PC-9 (cell line): ENCODE measurements at regions not wholly inside any gene's neighbourhood (a gene's known extent, or its start where the extent isn't known, plus 50 kb on each side); places are given as distances from the start of the nearest gene placed in this dataset.

ENCODE experiments used
- BruUV-seq: library from RNA; stranded (reverse); fragments of 400-500 nt; replicated peaks from 2 replicates; lab custom pipeline; 2021; lab: Mats Ljungman, UMichigan
- CTCF ChIA-PET: fragments of 300-600 bp; sonication (Branson Sonifier 250); formaldehyde crosslinking; loops from one replicate; lab custom pipeline; 2022; ENCODE audit warnings: antibody characterized with exemption; lab: Charles Lee
- POLR2A ChIA-PET: fragments of 300-600 bp; sonication (Branson Sonifier 250); formaldehyde crosslinking; loops from one replicate; lab custom pipeline; 2022; ENCODE audit warnings: antibody characterized with exemption; ENCODE audit not compliant: unreplicated experiment; lab: Charles Lee
- DNase-seq, 2 experiments: peaks; one replicate each; pipeline versions ENCODE4 v3.0.0 to v3.0.0-alpha.2; 2015 to 2022; ENCODE audit warnings: mixed read lengths in 1 of 2
- H2AFZ ChIP-seq: fragments of 200-600 bp; sonication (generic); 2 replicates; pipeline ENCODE4 v1.8.1; 2017; ENCODE audit warnings: antibody characterized with exemption
- H3F3A ChIP-seq: fragments of 200-600 bp; sonication (generic); 2 replicates; pipeline ENCODE4 v1.8.1; 2017; ENCODE audit warnings: antibody characterized with exemption, mild to moderate bottlenecking, low read depth; ENCODE audit not compliant: insufficient read depth
- H3K27ac ChIP-seq: fragments of 200-600 bp; sonication (generic); 2 replicates; pipeline ENCODE4 v1.6.1; 2016; ENCODE audit warnings: mixed run types
- H3K27me3 ChIP-seq: fragments of 200-600 bp; sonication (generic); 2 replicates; pipeline ENCODE4 v1.6.1; 2016; ENCODE audit warnings: low read depth, mixed run types; ENCODE audit not compliant: insufficient read depth
- H3K36me3 ChIP-seq: fragments of 200-600 bp; sonication (generic); 2 replicates; pipeline ENCODE4 v1.6.1; 2016; ENCODE audit warnings: low read depth, mixed run types
- H3K4me1 ChIP-seq: fragments of 200-600 bp; sonication (generic); replicated peaks from 2 replicates; pipeline ENCODE4 v1.6.1; 2016; ENCODE audit warnings: mixed run types; ENCODE audit not compliant: insufficient read depth
- H3K4me2 ChIP-seq: fragments of 200-600 bp; sonication (generic); 2 replicates; pipeline ENCODE4 v1.6.1; 2017; ENCODE audit warnings: mixed run types
- H3K4me3 ChIP-seq: fragments of 200-600 bp; sonication (generic); 2 replicates; pipeline ENCODE4 v1.6.1; 2016; ENCODE audit warnings: mixed run types
- H3K79me2 ChIP-seq: fragments of 200-600 bp; sonication (generic); 2 replicates; pipeline ENCODE4 v1.6.1; 2017; ENCODE audit warnings: low read depth, mixed run types
- H3K9me2 ChIP-seq: fragments of 200-600 bp; sonication (generic); 2 replicates; pipeline ENCODE4 v1.8.1; 2017; ENCODE audit warnings: mild to moderate bottlenecking; ENCODE audit not compliant: insufficient read depth
- H3K9me3 ChIP-seq: fragments of 200-600 bp; sonication (generic); 2 replicates; pipeline ENCODE4 v1.8.1; 2016; ENCODE audit warnings: low read depth; ENCODE audit not compliant: insufficient read depth
- H4K20me1 ChIP-seq: fragments of 200-600 bp; sonication (generic); 2 replicates; pipeline ENCODE4 v1.8.1; 2017; ENCODE audit not compliant: insufficient read depth
- EZH2 ChIP-seq: fragments of 200-600 bp; sonication (generic); IDR thresholded peaks from 2 replicates; pipeline ENCODE4 v1.8.0; 2017; ENCODE audit warnings: antibody characterized with exemption, low read depth
- intact Hi-C: fragments of 100-400 bp; cut with micrococcal nuclease; formaldehyde crosslinking; loops from one replicate; pipeline ENCODE4 v1.10.0; 2022; ENCODE audit not compliant: unreplicated experiment
- TF ChIP-seq, protein P1 (sequence below): fragments of 200-600 bp; sonication (generic); conservative IDR thresholded peaks from 2 replicates; pipeline ENCODE4 v1.6.1; 2017; ENCODE audit warnings: mixed run types, antibody characterized with exemption, mild to moderate bottlenecking, moderate library complexity

DNA sequence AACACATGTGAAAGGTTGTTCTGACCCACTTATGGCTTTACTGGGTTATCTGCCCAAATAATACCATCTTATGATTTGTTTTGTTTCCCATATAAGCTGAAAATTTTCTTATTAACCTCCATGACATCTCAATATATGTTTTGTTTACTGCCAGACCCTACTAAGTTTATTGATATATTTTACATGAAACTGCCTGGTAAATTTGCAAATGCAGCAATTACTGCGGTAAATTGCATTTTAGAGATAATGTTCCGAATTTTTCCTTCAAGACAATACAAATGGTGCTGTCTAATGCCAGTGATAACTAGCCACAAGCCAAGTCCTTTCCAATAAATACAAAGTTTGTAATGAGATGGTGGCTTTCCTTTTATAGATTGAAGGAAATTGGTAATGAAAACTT, 275.9 kb downstream of the SAMD5 start:
- no peak for TF ChIP-seq EZH2
- TF ChIP-seq, protein P1, sequence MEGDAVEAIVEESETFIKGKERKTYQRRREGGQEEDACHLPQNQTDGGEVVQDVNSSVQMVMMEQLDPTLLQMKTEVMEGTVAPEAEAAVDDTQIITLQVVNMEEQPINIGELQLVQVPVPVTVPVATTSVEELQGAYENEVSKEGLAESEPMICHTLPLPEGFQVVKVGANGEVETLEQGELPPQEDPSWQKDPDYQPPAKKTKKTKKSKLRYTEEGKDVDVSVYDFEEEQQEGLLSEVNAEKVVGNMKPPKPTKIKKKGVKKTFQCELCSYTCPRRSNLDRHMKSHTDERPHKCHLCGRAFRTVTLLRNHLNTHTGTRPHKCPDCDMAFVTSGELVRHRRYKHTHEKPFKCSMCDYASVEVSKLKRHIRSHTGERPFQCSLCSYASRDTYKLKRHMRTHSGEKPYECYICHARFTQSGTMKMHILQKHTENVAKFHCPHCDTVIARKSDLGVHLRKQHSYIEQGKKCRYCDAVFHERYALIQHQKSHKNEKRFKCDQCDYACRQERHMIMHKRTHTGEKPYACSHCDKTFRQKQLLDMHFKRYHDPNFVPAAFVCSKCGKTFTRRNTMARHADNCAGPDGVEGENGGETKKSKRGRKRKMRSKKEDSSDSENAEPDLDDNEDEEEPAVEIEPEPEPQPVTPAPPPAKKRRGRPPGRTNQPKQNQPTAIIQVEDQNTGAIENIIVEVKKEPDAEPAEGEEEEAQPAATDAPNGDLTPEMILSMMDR = no peak
- ChIA-PET POLR2A (interaction anchor here (0.7 kb wide), 1 partner anchor 62 kb away, joined by 3 read pairs; no protein-coding TSS in a partner anchor), CTCF (no interaction called here)
- 0 out of 2 replicates have a peak, but pooled peaks cover 3% of the 10 kb centered on the region for H3F3A ChIP-seq
- no peak for DNase-seq
- H3K4me2 ChIP-seq = no peak overlapping the region
- no peak overlapping the region for H3K27ac ChIP-seq
- no peaks in the 10 kb centered on the region for H3K9me3 ChIP-seq
- no peaks in the 10 kb centered on the region for H3K9me2 ChIP-seq
- H3K4me3 ChIP-seq = no peak overlapping the region
- H3K36me3 ChIP-seq = no peaks in the 10 kb centered on the region
- no peaks in the 10 kb centered on the region; the same call in 1 of the 2 replicates for H4K20me1 ChIP-seq
- intact Hi-C loops = no loop called here
- H2AFZ ChIP-seq = no peak overlapping the region; the same call in 1 of the 2 replicates
- BruUV-seq = no TSS peak
- H3K27me3 ChIP-seq = no peaks in the 10 kb centered on the region
- H3K4me1 ChIP-seq = no peaks in the 10 kb centered on the region
- H3K79me2 ChIP-seq = no peaks in the 10 kb centered on the region

DNA sequence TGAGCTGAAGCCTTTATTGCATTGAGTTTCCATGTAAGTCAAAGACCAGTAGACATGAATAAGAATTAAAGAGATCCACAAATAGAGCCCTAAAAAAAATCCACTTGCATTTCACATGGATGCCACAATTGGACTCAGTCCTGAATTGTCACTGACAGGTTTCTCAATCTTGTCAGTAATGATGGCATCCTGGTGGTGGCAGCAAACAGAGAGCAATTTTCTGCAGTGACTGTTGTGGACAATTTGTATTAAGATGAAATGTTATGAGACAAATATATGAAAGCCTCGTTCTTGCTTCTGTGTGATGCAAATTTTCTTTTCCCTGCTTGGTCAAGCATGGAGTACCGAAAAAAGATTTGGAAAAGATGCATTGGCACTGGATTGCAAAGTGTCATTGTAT, 278.9 kb downstream of the SAMD5 start:
- no peak for TF ChIP-seq EZH2
- TF ChIP-seq, protein P1 = no peak; the same call in 1 of the 2 replicates
- H3K36me3 ChIP-seq = no peaks in the 10 kb centered on the region
- H3K79me2 ChIP-seq = no peaks in the 10 kb centered on the region
- no peak overlapping the region for H3K4me2 ChIP-seq
- POLR2A ChIA-PET = no interaction called here
- H4K20me1 ChIP-seq = peaks cover 3% of the 10 kb centered on the region; the same call in 1 of the 2 replicates
- no peak overlapping the region for H2AFZ ChIP-seq
- intact Hi-C loops = no loop called here
- H3K4me3 ChIP-seq = no peak overlapping the region
- H3F3A ChIP-seq = 0 out of 2 replicates have a peak, but pooled peaks cover 3% of the 10 kb centered on the region
- no peaks in the 10 kb centered on the region for H3K9me2 ChIP-seq
- H3K27ac ChIP-seq = no peak overlapping the region
- BruUV-seq = no TSS peak
- H3K4me1 ChIP-seq = no peaks in the 10 kb centered on the region
- CTCF ChIA-PET = no interaction called here
- no peaks in the 10 kb centered on the region for H3K9me3 ChIP-seq
- no peak for DNase-seq
- no peaks in the 10 kb centered on the region for H3K27me3 ChIP-seq

- no peak for DNase-seq
- Histone ChIP-seq H4K20me1 (peaks cover 3% of the 10 kb centered on the region; the same call in 1 of the 2 replicates), H3K79me2 (no peaks in the 10 kb centered on the region), H3K27me3 (no peaks in the 10 kb centered on the region), H3K9me3 (no peaks in the 10 kb centered on the region), H2AFZ (no peak overlapping the region), H3K4me2 (no peak overlapping the region), H3F3A (0 out of 2 replicates have a peak, but pooled peaks cover 3% of the 10 kb centered on the region), H3K36me3 (0 out of 2 replicates have a peak, but pooled peaks cover 1% of the 10 kb centered on the region), H3K9me2 (no peaks in the 10 kb centered on the region), H3K4me3 (no peak overlapping the region), H3K27ac (no peak overlapping the region), H3K4me1 (no peaks in the 10 kb centered on the region)
- ChIA-PET CTCF (no interaction called here), POLR2A (no interaction called here)
- TF ChIP-seq, protein P1 = no peak
- TF ChIP-seq EZH2 = no peak
- no TSS peak for BruUV-seq
- intact Hi-C loops = no loop called here
Measured at GRCh38 chr6:147789430-147789947, 281.0 kb downstream of the SAMD5 start.
